Activated CD4-positive, alpha-beta T cell treated with anti-CD3 and anti-CD28 coated beads, Interleukin-2, amount 10 ng/mL, durations not matched to agents 7 days and 5 days (primary cell): ENCODE measurements at regions not wholly inside any gene's neighbourhood (a gene's known extent, or its start where the extent isn't known, plus 50 kb on each side); places are given as distances from the start of the nearest gene placed in this dataset.

ENCODE experiments used
- CTCF ChIA-PET: fragments of 350-600 bp; sonication (Branson Sonifier 250); formaldehyde crosslinking; loops from one replicate; lab custom pipeline; 2021; ENCODE audit warnings: antibody characterized with exemption; lab: Charles Lee
- POLR2A ChIA-PET: fragments of 350-600 bp; sonication (Branson Sonifier 250); formaldehyde crosslinking; loops from one replicate; lab custom pipeline; 2021; ENCODE audit warnings: antibody characterized with exemption; lab: Charles Lee
- DNase-seq: peaks from one replicate; pipeline ENCODE4 v3.0.0-alpha.2; 2020
- H3K27ac Mint-ChIP-seq: one replicate; pipeline ENCODE4 v1.8.0; 2021; ENCODE audit warnings: mild to moderate bottlenecking, moderate library complexity, mixed read lengths
- H3K27me3 Mint-ChIP-seq: one replicate; pipeline ENCODE4 v1.8.0; 2021; ENCODE audit warnings: mixed read lengths
- H3K36me3 Mint-ChIP-seq: one replicate; pipeline ENCODE4 v1.8.0; 2021; ENCODE audit warnings: low read depth, mixed read lengths
- H3K4me1 Mint-ChIP-seq: one replicate; pipeline ENCODE4 v1.8.0; 2021; ENCODE audit warnings: mixed read lengths
- H3K4me3 Mint-ChIP-seq: one replicate; pipeline ENCODE4 v1.8.0; 2021; ENCODE audit warnings: mild to moderate bottlenecking, moderate library complexity, mixed read lengths
- H3K9me3 Mint-ChIP-seq: one replicate; pipeline ENCODE4 v1.8.0; 2021; ENCODE audit warnings: mixed read lengths

DNA sequence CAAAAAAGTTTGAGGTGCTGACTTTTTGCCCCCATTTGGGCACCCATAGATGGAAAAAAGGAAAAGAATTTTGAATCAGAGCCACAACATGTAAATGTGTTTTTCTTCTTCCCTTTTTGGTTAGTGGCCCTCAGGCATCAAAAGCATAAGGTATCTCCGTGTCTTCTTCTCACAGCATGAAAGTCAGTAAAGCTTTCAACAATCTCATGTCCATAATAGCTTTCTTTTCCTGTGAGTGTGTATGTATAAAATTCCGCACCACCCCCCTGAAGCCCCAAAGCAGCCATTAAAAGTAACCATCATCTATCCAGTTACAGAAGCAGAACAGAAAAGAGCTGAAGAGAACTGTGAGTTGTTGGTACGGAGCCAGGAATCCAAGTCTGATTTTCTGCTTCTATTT lies 1539.7 kb upstream of the ACVR2A start:
- no peaks in the 10 kb centered on the region for H3K4me1 Mint-ChIP-seq
- ChIA-PET POLR2A (no interaction called here), CTCF (no interaction called here)
- peaks cover 4% of the 10 kb centered on the region for H3K9me3 Mint-ChIP-seq
- no peaks in the 10 kb centered on the region for H3K27me3 Mint-ChIP-seq
- no peak overlapping the region for H3K4me3 Mint-ChIP-seq
- no peaks in the 10 kb centered on the region for H3K36me3 Mint-ChIP-seq
- no peak overlapping the region for H3K27ac Mint-ChIP-seq
- DNase-seq, result no peak

DNA sequence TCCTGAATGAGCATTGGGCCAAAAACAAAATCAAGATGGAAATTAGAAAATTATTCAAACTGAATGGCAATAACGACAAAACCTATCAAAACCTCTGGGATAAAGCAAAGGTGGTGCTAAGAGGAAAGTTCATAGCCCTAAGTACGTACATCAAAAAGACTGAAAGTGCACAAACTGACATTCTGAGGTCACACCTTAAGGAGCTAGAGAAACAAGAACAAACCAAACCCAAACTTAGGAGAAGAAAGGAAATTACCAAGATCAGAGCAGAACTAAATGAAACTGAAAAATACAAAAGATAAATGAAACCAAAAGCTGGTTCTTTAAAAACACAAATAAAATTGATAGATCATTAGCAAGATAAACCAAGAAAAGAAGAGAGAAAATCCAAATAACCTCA lies 1543.5 kb upstream of the ACVR2A start:
- no peak overlapping the region for H3K4me3 Mint-ChIP-seq
- CTCF ChIA-PET, result no interaction called here
- H3K36me3 Mint-ChIP-seq, result no peaks in the 10 kb centered on the region
- H3K27ac Mint-ChIP-seq, result no peak overlapping the region
- no peak for DNase-seq
- no peaks in the 10 kb centered on the region for H3K27me3 Mint-ChIP-seq
- H3K4me1 Mint-ChIP-seq, result no peaks in the 10 kb centered on the region
- peaks cover 12% of the 10 kb centered on the region for H3K9me3 Mint-ChIP-seq
- POLR2A ChIA-PET, result no interaction called here

DNA sequence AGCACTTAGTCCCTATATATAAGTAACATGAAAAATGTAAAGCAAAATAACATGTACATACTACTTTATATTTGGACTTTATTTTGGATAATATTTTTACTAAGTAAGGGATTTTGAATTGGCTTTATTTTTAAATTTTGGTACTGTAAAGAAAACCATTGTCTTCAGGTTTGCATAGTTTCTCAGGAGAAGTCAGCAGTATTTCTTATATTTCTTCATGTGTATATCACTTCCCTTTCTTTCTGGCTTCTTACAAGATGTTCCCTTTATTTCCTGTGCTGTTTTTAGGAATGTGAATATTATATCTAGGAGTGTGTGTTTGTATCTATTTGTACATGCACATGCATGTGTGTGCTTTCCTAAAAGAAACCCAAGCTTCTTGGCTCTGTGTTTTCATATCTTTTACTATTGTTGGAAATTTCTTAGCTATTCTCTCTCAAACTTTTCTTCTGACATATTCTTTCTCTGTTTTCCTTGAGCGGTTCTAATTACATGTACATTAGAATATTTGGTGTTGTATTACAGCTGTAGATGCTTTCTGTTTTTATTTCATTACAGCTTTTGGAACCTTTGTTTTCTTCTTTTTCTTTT lies 1549.7 kb upstream of the ACVR2A start:
- Mint-ChIP-seq H3K27me3 (no peaks in the 10 kb centered on the region), H3K27ac (no peak overlapping the region), H3K36me3 (no peaks in the 10 kb centered on the region), H3K9me3 (peaks cover 13% of the 10 kb centered on the region), H3K4me3 (no peak overlapping the region), H3K4me1 (no peaks in the 10 kb centered on the region)
- CTCF ChIA-PET, result no interaction called here
- POLR2A ChIA-PET, result no interaction called here
- DNase-seq, result no peak

DNA sequence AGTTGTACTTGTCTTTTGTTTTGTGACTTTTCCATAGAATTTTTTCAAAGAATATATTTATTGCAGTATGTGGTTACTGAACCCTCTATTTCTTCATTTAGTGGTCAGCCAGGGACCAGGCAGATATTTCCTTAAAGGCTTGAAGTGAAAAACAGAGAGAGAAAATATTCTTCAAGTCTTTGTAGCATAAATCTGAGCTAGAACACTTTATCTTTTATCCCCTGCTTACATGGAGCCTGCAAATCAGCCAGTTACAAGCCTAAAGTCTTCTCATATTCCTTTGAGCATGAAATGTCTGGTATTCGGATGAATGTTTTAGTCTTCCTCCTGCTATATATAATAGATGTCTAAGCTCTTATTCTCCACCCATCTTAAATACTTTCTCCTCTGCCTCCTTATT lies 1557.5 kb upstream of the ACVR2A start:
- no peaks in the 10 kb centered on the region for H3K36me3 Mint-ChIP-seq
- H3K9me3 Mint-ChIP-seq, result peaks cover 7% of the 10 kb centered on the region
- no peak overlapping the region for H3K27ac Mint-ChIP-seq
- ChIA-PET POLR2A (no interaction called here), CTCF (no interaction called here)
- no peak overlapping the region for H3K4me3 Mint-ChIP-seq
- DNase-seq, result no peak
- no peaks in the 10 kb centered on the region for H3K27me3 Mint-ChIP-seq
- no peaks in the 10 kb centered on the region for H3K4me1 Mint-ChIP-seq

DNA sequence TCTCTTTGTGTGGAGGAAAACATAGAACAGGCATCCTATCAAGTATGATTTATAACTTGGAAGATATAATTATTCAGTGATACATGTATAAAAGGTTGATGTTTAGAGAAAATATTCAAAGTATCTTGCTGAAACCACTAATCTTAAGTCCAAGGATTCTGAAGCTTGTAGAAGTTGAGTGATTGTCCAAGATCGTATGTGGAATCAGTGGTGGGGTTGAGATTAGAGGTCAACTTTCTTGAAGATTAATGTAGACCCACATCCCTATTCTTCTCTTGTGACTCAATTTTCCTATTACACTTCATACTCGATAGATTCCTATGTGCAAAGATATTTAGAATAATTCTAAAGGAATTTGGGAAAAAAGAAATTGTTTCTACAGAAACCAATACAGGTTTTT lies 1565.9 kb upstream of the ACVR2A start:
- H3K36me3 Mint-ChIP-seq, result no peaks in the 10 kb centered on the region
- CTCF ChIA-PET, result no interaction called here
- no peaks in the 10 kb centered on the region for H3K9me3 Mint-ChIP-seq
- no peaks in the 10 kb centered on the region for H3K27me3 Mint-ChIP-seq
- POLR2A ChIA-PET, result no interaction called here
- no peak for DNase-seq
- no peak overlapping the region for H3K27ac Mint-ChIP-seq
- no peaks in the 10 kb centered on the region for H3K4me1 Mint-ChIP-seq
- no peak overlapping the region for H3K4me3 Mint-ChIP-seq

DNA sequence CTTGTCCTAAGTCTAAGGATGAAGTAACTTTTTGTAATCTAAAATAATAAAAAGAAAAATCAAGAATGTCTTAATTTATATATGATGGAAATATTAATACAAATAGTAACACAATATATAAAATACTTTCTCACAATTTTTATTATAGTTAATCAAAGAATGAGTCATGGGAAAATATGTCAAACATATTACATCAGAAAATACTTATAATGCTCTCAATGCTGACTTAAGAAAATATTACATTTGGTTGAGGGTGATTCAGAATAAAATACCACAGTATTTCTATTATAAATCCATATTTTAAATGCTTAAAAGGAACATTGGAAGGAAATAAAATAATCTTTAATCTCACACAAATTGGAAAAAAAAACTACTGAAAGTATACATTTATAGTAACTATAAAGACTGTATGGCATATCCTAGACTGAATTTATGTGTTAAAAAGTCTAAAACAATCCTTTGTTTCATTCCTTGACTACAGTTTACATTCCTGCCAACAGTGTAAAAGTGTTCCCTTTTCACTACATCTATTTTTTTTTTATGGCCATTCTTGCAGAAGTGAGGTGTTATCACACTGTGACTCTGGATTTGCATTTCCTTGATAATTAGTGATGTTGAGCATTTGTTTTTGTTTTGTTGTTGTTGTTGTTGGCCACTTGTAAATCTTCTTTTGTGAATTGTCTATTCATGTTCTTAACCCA lies 1573.5 kb upstream of the ACVR2A start:
- CTCF ChIA-PET, result no interaction called here
- no peaks in the 10 kb centered on the region for H3K4me1 Mint-ChIP-seq
- H3K36me3 Mint-ChIP-seq, result no peaks in the 10 kb centered on the region
- H3K4me3 Mint-ChIP-seq, result no peak overlapping the region
- no peaks in the 10 kb centered on the region for H3K27me3 Mint-ChIP-seq
- no peaks in the 10 kb centered on the region for H3K9me3 Mint-ChIP-seq
- DNase-seq, result no peak
- POLR2A ChIA-PET, result no interaction called here
- no peak overlapping the region for H3K27ac Mint-ChIP-seq

DNA sequence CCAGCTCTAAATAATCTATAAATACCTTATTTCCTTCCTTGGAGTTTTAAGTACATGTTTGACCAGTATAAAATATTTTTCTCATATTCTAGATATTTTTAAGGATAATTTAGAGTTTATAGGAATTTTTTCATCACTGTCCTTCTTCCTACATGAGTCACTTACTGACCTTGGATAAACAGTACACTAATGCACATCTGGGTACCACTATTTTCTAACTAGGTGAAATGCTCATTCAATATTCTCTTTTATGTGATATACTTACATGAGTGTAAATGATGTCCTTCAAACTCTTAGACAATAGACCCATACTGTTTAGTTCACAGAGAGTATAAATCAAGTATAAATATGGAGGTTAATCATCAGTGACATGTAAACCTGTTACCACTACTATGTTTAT lies 1574.2 kb upstream of the ACVR2A start:
- Mint-ChIP-seq H3K4me1 (no peaks in the 10 kb centered on the region), H3K9me3 (no peaks in the 10 kb centered on the region), H3K36me3 (no peaks in the 10 kb centered on the region), H3K27me3 (no peaks in the 10 kb centered on the region), H3K4me3 (no peak overlapping the region), H3K27ac (no peak overlapping the region)
- POLR2A ChIA-PET, result no interaction called here
- CTCF ChIA-PET, result no interaction called here
- DNase-seq, result no peak

DNA sequence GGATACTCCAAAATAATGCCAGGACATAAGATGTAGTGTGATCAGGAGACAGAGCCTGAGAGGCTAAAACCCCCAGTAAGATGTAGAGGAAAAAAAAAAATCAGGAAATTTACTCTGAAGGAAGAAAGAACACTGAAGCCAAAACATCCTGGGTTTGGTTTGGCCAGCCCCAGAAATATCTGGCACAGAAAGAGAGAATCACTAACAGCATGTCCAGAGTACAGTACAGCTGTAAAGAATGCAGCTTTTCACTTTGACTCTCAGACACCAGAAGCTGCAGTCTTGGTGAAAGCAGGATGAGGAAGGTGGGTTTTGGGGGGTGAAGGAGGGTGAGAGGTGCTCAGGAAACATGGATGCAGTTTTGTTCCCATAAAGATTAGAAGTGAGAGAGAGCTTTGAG lies 1577.7 kb upstream of the ACVR2A start:
- no peak for DNase-seq
- H3K27me3 Mint-ChIP-seq, result no peaks in the 10 kb centered on the region
- H3K4me3 Mint-ChIP-seq, result no peak overlapping the region
- no peaks in the 10 kb centered on the region for H3K9me3 Mint-ChIP-seq
- ChIA-PET CTCF (no interaction called here), POLR2A (no interaction called here)
- H3K36me3 Mint-ChIP-seq, result no peaks in the 10 kb centered on the region
- no peaks in the 10 kb centered on the region for H3K4me1 Mint-ChIP-seq
- H3K27ac Mint-ChIP-seq, result no peak overlapping the region

DNA sequence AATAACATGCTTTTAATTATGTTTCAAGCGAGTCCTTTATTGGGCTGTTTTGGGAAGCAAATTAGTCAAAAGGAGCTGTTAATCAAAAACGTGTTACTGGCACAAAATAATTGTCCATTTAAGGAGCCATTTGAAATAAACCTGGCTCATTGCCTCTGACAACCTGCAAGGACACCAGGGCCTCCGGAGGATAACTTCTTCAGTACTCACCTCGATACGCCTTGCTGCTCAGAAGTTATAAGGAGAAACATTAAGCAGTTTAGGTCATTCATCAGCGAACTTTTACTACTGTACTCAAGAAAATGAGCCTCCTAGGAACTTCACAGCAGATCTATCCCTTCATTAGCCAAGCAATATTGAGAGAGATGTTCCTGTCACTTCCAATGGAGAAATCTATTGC lies 1579.2 kb upstream of the ACVR2A start:
- POLR2A ChIA-PET, result no interaction called here
- no peak overlapping the region for H3K4me3 Mint-ChIP-seq
- CTCF ChIA-PET, result no interaction called here
- H3K27me3 Mint-ChIP-seq, result no peaks in the 10 kb centered on the region
- no peak overlapping the region for H3K27ac Mint-ChIP-seq
- DNase-seq, result no peak
- no peaks in the 10 kb centered on the region for H3K36me3 Mint-ChIP-seq
- H3K4me1 Mint-ChIP-seq, result no peaks in the 10 kb centered on the region
- H3K9me3 Mint-ChIP-seq, result no peaks in the 10 kb centered on the region

DNA sequence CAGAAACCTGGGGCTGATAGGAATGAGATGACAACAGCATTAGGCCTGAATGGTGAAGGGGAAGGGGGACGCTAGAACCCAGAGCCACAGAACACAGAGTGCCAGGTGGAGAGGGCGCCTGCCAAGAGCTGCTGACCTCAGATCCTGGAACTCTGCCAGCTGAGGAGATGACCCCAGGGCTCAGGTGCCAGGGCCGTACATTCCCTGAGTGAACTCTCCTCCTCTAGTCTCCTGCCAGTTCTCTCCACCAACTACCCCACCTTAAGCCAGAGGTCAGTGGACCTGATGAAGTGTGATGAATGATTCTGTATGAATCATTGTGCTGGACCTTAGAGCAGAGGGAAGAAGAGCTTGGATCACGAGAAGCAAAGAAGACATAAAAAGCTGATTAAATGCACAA lies 1582.2 kb upstream of the ACVR2A start:
- CTCF ChIA-PET, result no interaction called here
- Mint-ChIP-seq H3K4me1 (no peaks in the 10 kb centered on the region), H3K4me3 (no peak overlapping the region), H3K9me3 (no peaks in the 10 kb centered on the region), H3K27me3 (no peaks in the 10 kb centered on the region), H3K36me3 (no peaks in the 10 kb centered on the region), H3K27ac (no peak overlapping the region)
- POLR2A ChIA-PET, result no interaction called here
- no peak for DNase-seq

DNA sequence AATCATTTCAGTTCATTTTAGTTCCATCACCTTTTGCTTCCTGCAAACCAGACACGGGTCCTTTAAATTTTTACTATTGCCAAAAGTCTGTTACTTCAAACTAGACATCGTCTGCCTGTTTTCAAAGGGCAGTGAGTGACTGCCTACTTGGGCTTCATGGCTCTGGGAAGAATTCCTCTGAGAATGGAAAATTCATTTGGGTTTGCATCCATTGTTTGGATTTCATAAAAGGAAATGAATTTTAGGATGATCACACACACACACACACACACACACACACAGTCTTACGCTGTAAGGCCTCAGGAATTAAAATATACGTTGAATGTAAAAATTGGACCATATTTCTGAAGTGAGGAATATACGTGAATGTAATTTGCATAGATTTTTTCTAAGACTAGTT lies 1584.3 kb upstream of the ACVR2A start:
- ChIA-PET CTCF (no interaction called here), POLR2A (no interaction called here)
- Mint-ChIP-seq H3K27me3 (no peaks in the 10 kb centered on the region), H3K27ac (no peak overlapping the region), H3K9me3 (no peaks in the 10 kb centered on the region), H3K4me1 (no peaks in the 10 kb centered on the region), H3K4me3 (no peak overlapping the region), H3K36me3 (no peaks in the 10 kb centered on the region)
- no peak for DNase-seq

DNA sequence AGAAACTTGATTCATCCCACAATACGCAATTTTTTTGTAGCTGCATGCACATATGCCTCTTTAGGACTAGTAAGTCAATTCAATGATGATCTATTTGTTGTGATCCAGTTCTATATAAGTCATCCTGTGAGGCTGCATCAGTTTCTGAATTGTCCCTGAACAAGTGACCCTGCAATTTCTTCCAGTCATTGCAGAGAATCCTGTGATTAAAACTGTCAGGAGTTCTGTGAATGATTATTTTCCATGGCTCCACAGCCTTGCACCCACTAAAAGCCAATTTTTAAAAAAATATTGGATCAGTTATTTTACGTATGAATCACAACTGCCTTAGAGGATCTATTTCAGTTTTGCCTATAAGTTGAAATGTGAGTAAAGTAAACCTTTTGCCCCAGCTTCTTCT lies 1585.0 kb upstream of the ACVR2A start:
- H3K4me1 Mint-ChIP-seq, result no peaks in the 10 kb centered on the region
- ChIA-PET CTCF (no interaction called here), POLR2A (no interaction called here)
- DNase-seq, result no peak
- H3K9me3 Mint-ChIP-seq, result no peaks in the 10 kb centered on the region
- no peaks in the 10 kb centered on the region for H3K27me3 Mint-ChIP-seq
- no peak overlapping the region for H3K27ac Mint-ChIP-seq
- no peaks in the 10 kb centered on the region for H3K36me3 Mint-ChIP-seq
- no peak overlapping the region for H3K4me3 Mint-ChIP-seq

DNA sequence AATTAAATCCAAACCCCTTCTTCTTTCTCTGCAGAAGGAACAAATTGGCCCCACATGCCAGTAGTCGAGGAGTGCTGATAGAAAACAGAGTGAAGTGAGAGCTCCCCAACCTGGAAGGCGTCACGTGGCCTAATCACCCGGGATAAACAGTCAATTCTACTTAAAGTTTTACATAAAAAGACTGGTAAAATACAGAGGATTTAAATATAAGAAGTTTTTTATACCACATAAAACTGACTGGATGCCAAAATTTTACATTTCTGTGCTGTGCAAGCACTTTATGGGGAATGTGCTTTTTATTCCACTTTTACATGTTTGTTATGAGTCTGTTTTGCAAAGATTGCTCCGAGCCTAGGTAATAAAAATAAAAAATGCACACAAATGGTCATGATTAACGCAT lies 1586.8 kb upstream of the ACVR2A start:
- POLR2A ChIA-PET, result no interaction called here
- CTCF ChIA-PET, result no interaction called here
- Mint-ChIP-seq H3K9me3 (no peaks in the 10 kb centered on the region), H3K27me3 (no peaks in the 10 kb centered on the region), H3K4me3 (no peak overlapping the region), H3K36me3 (no peaks in the 10 kb centered on the region), H3K4me1 (no peaks in the 10 kb centered on the region), H3K27ac (no peak overlapping the region)
- no peak for DNase-seq

DNA sequence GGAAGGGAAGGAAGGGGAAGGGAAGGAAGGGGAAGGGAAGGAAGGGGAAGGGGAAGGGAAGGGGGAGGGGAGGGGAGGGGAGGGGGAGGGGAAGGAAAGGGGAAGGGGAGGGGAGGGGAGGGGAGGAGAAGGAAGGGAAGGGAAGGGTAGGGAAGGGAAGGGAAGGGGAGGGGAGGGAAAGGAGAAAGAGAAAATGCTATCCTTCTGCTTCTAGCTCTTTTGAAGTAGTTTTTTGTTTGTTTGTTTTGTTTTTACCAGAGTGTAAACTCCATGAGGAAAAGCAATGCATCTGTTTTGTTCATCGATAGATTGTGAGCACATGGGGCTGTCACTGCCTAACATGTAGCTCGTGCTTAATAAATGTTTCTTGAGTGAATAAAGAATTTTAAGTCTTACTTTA lies 1592.7 kb upstream of the ACVR2A start:
- Mint-ChIP-seq H3K36me3 (no peaks in the 10 kb centered on the region), H3K27me3 (no peaks in the 10 kb centered on the region), H3K4me1 (no peaks in the 10 kb centered on the region), H3K9me3 (no peaks in the 10 kb centered on the region), H3K4me3 (no peak overlapping the region), H3K27ac (no peak overlapping the region)
- ChIA-PET POLR2A (no interaction called here), CTCF (no interaction called here)
- DNase-seq, result no peak
